NCI-H2171 (cell line): ENCODE measurements at regions not wholly inside any gene's neighbourhood (a gene's known extent, or its start where the extent isn't known, plus 50 kb on each side); places are given as distances from the start of the nearest gene placed in this dataset.
"Not testable (repeated sequence)": the region's sequence is repeated elsewhere in the genome, so short reads cannot be mapped to it uniquely, and the experiment has no call there.

Experiments used
- DNase-seq: peaks from one replicate; lab custom pipeline; 2025; lab: John Stamatoyannopoulos, UW

- DNase-seq, result not testable (repeated sequence)
Measured at GRCh38 chr1:143905214-143906179, 66.3 kb downstream of the FAM72C start.

- not testable (repeated sequence) for DNase-seq
Measured at GRCh38 chr1:143904622-143904979, 67.2 kb downstream of the FAM72C start.

- DNase-seq, result not testable (repeated sequence)
Measured at GRCh38 chr1:143903899-143904621, 67.7 kb downstream of the FAM72C start.

- DNase-seq, result not testable (repeated sequence)
Measured at GRCh38 chr1:143896377-143896776, 75.4 kb downstream of the FAM72C start.

- peak; percentile 9 for DNase-seq
Measured at GRCh38 chr1:143884932-143885574, 86.7 kb downstream of the FAM72C start.

- not testable (repeated sequence) for DNase-seq
Measured at GRCh38 chr1:143884532-143884931, 87.3 kb downstream of the FAM72C start.

- DNase-seq, result not testable (repeated sequence)
Measured at GRCh38 chr1:143879757-143880536, 91.8 kb downstream of the FAM72C start.

GRCh38 chr1:143875947-143876346, 95.8 kb downstream of the FAM72C start:
- DNase-seq, result not testable (repeated sequence)

GRCh38 chr1:143874625-143875024, 97.2 kb downstream of the FAM72C start:
- not testable (repeated sequence) for DNase-seq

- not testable (repeated sequence) for DNase-seq
Measured at GRCh38 chr1:143873650-143874049, 98.1 kb downstream of the FAM72C start.

- DNase-seq, result not testable (repeated sequence)
Measured at GRCh38 chr1:143870388-143870787, 101.4 kb downstream of the FAM72C start.

GRCh38 chr1:143867590-143868220, 104.1 kb downstream of the FAM72C start:
- DNase-seq, result not testable (repeated sequence)

- DNase-seq, result not testable (repeated sequence)
Measured at GRCh38 chr1:143863901-143864520, 107.8 kb downstream of the FAM72C start.

GRCh38 chr1:143862722-143863121, 109.1 kb downstream of the FAM72C start:
- DNase-seq, result not testable (repeated sequence)

GRCh38 chr1:143861306-143861705, 110.5 kb downstream of the FAM72C start:
- DNase-seq, result not testable (repeated sequence)

- DNase-seq, result not testable (repeated sequence)
Measured at GRCh38 chr1:143855867-143856266, 115.9 kb downstream of the FAM72C start.

GRCh38 chr1:143854069-143854468, 117.7 kb downstream of the FAM72C start:
- DNase-seq, result not testable (repeated sequence)

GRCh38 chr1:143850637-143851036, 121.1 kb downstream of the FAM72C start:
- not testable (repeated sequence) for DNase-seq

GRCh38 chr1:143848859-143849258, 122.9 kb downstream of the FAM72C start:
- DNase-seq, result not testable (repeated sequence)

GRCh38 chr1:143845193-143845592, 126.6 kb downstream of the FAM72C start:
- not testable (repeated sequence) for DNase-seq
